HEK293 (cell line): ENCODE measurements at regions not wholly inside any gene's neighbourhood (a gene's known extent, or its start where the extent isn't known, plus 50 kb on each side); places are given as distances from the start of the nearest gene placed in this dataset.

Experiments used
- CTCF ChIA-PET: fragments of 350-600 bp; formaldehyde crosslinking; extraction: SDS; loops from one replicate; lab custom pipeline; 2021; ENCODE audit warnings: antibody characterized with exemption; lab: Yijun Ruan, JAX
- POLR2A ChIA-PET: fragments of 300-600 bp; formaldehyde crosslinking; extraction: SDS; loops from one replicate; lab custom pipeline; 2020; ENCODE audit warnings: antibody characterized with exemption, inconsistent platforms; lab: Yijun Ruan, JAX
- H3K27ac ChIP-seq: fragments of 200-500 bp; sonication (Bioruptor generic); 2 replicates; pipeline ENCODE4 v1.5.1; 2014; ENCODE audit warnings: low read depth, low read length, control low read depth, inconsistent platforms; ENCODE audit errors: extremely low read depth
- H3K36me3 ChIP-seq, 2 experiments: fragments of 200-500 bp in 1 of 2; sonication (Bioruptor generic) in 1 of 2; 1 replicate in 1 of 2; 2 replicates in 1 of 2; pipeline ENCODE4 v1.5.1; 2014 to 2017; ENCODE audit warnings: inconsistent platforms in 2 of 2, low read length in 2 of 2; ENCODE audit not compliant: control insufficient read depth in 2 of 2, insufficient read depth in 1 of 2
- H3K4me1 ChIP-seq: fragments of 200-500 bp; sonication (Bioruptor generic); 2 replicates; pipeline ENCODE4 v1.5.1; 2014; ENCODE audit warnings: mild to moderate bottlenecking, low read length, inconsistent platforms; ENCODE audit not compliant: control insufficient read depth, insufficient read depth
- H3K4me3 ChIP-seq: 2 replicates; pipeline ENCODE4 v1.5.1; 2011; ENCODE audit warnings: low read depth, mild to moderate bottlenecking, control low read depth, low read length, moderate library complexity
- H3K9me3 ChIP-seq: fragments of 200-500 bp; sonication (Bioruptor generic); 2 replicates; pipeline ENCODE4 v1.5.1; 2014; ENCODE audit warnings: low read depth, low read length, inconsistent platforms; ENCODE audit not compliant: control insufficient read depth, insufficient read depth
- IKZF3 ChIP-seq: fragments of 450-650 bp; IDR thresholded peaks from 2 replicates; pipeline ENCODE4 v1.5.0; 2018; ENCODE audit warnings: missing biosample characterization, mild to moderate bottlenecking, missing genetic modification characterization, moderate library complexity
- RBAK ChIP-seq: fragments of 450-650 bp; formaldehyde crosslinking; IDR thresholded peaks from 2 replicates; pipeline ENCODE4 v1.5.1; 2016; ENCODE audit warnings: missing biosample characterization, missing genetic modification characterization
- SP7 ChIP-seq: fragments of 450-650 bp; formaldehyde crosslinking; IDR thresholded peaks from 2 replicates; pipeline ENCODE4 v1.5.1; 2016; ENCODE audit warnings: missing biosample characterization, missing genetic modification characterization
- TCF7L2 ChIP-seq: IDR thresholded peaks from 2 replicates; pipeline ENCODE4 v1.6.1; 2011; ENCODE audit warnings: low read depth, mild to moderate bottlenecking, inconsistent platforms, low read length, moderate library complexity, borderline replicate concordance
- ZFP69B ChIP-seq: fragments of 450-650 bp; formaldehyde crosslinking; IDR thresholded peaks from 2 replicates; pipeline ENCODE4 v1.5.1; 2016; ENCODE audit warnings: missing biosample characterization, missing genetic modification characterization
- ZIC2 ChIP-seq: fragments of 450-650 bp; formaldehyde crosslinking; IDR thresholded peaks from 2 replicates; pipeline ENCODE4 v1.5.1; 2016; ENCODE audit warnings: missing biosample characterization, missing genetic modification characterization
- ZNF121 ChIP-seq: fragments of 450-650 bp; formaldehyde crosslinking; IDR thresholded peaks from 2 replicates; pipeline ENCODE4 v1.5.1; 2016; ENCODE audit warnings: missing biosample characterization, missing genetic modification characterization
- ZNF221 ChIP-seq: fragments of 450-650 bp; formaldehyde crosslinking; IDR thresholded peaks from 2 replicates; pipeline ENCODE4 v1.5.1; 2017; ENCODE audit warnings: missing biosample characterization, missing genetic modification characterization, borderline replicate concordance
- ZNF311 ChIP-seq: fragments of 450-650 bp; formaldehyde crosslinking; IDR thresholded peaks from 2 replicates; pipeline ENCODE4 v1.5.1; 2017; ENCODE audit warnings: missing biosample characterization, missing genetic modification characterization, borderline replicate concordance
- ZNF37A ChIP-seq: fragments of 450-650 bp; IDR thresholded peaks from 2 replicates; pipeline ENCODE4 v1.5.1; 2018; ENCODE audit warnings: missing biosample characterization, missing genetic modification characterization
- ZNF473 ChIP-seq: fragments of 450-650 bp; formaldehyde crosslinking; IDR thresholded peaks from 2 replicates; pipeline ENCODE4 v1.5.1; 2017; ENCODE audit warnings: missing biosample characterization, missing genetic modification characterization
- ZNF510 ChIP-seq: fragments of 450-650 bp; formaldehyde crosslinking; IDR thresholded peaks from 2 replicates; pipeline ENCODE4 v1.5.1; 2018; ENCODE audit warnings: mild to moderate bottlenecking, missing genetic modification characterization, missing biosample characterization; ENCODE audit not compliant: insufficient replicate concordance
- ZNF529 ChIP-seq: fragments of 450-650 bp; formaldehyde crosslinking; IDR thresholded peaks from 2 replicates; pipeline ENCODE4 v1.5.1; 2017; ENCODE audit warnings: missing genetic modification characterization, missing biosample characterization; ENCODE audit not compliant: insufficient replicate concordance
- ZNF558 ChIP-seq: fragments of 450-650 bp; formaldehyde crosslinking; IDR thresholded peaks from 2 replicates; pipeline ENCODE4 v1.5.1; 2016; ENCODE audit warnings: missing biosample characterization, missing genetic modification characterization
- ZNF670 ChIP-seq: fragments of 450-650 bp; formaldehyde crosslinking; IDR thresholded peaks from 2 replicates; pipeline ENCODE4 v1.5.1; 2016; ENCODE audit warnings: missing biosample characterization, missing genetic modification characterization, low read depth
- ZNF677 ChIP-seq: fragments of 450-650 bp; IDR thresholded peaks from 2 replicates; pipeline ENCODE4 v1.5.0; 2018; ENCODE audit warnings: missing biosample characterization, mild to moderate bottlenecking, missing genetic modification characterization, moderate library complexity
- ZNF707 ChIP-seq: fragments of 450-650 bp; formaldehyde crosslinking; IDR thresholded peaks from 2 replicates; pipeline ENCODE4 v1.5.1; 2016; ENCODE audit warnings: missing biosample characterization, missing genetic modification characterization
- ZSCAN23 ChIP-seq: fragments of 450-650 bp; formaldehyde crosslinking; IDR thresholded peaks from 2 replicates; pipeline ENCODE4 v1.5.1; 2016; ENCODE audit warnings: missing biosample characterization, missing genetic modification characterization
- TF ChIP-seq, protein P1 (sequence below): fragments of 450-650 bp; formaldehyde crosslinking; IDR thresholded peaks from 2 replicates; pipeline ENCODE4 v1.5.1; 2016; ENCODE audit warnings: missing biosample characterization, missing genetic modification characterization, borderline replicate concordance
- TF ChIP-seq, protein P2 (sequence below): IDR thresholded peaks from 2 replicates; pipeline ENCODE4 v1.6.1; 2011; ENCODE audit warnings: mild to moderate bottlenecking, low read depth, low read length, borderline replicate concordance
- TF ChIP-seq, protein P3 (sequence below): fragments of 450-650 bp; formaldehyde crosslinking; IDR thresholded peaks from 2 replicates; pipeline ENCODE4 v1.5.1; 2017; ENCODE audit warnings: missing biosample characterization, mild to moderate bottlenecking, missing genetic modification characterization, moderate library complexity
- TF ChIP-seq, protein P4 (sequence below): fragments of 450-650 bp; formaldehyde crosslinking; IDR thresholded peaks from 2 replicates; pipeline ENCODE4 v1.5.1; 2016; ENCODE audit warnings: missing biosample characterization, missing genetic modification characterization, low read depth
- TF ChIP-seq, protein P5 (sequence below): fragments of 450-650 bp; formaldehyde crosslinking; IDR thresholded peaks from 2 replicates; pipeline ENCODE4 v1.5.1; 2016; ENCODE audit warnings: missing biosample characterization, missing genetic modification characterization

DNA sequence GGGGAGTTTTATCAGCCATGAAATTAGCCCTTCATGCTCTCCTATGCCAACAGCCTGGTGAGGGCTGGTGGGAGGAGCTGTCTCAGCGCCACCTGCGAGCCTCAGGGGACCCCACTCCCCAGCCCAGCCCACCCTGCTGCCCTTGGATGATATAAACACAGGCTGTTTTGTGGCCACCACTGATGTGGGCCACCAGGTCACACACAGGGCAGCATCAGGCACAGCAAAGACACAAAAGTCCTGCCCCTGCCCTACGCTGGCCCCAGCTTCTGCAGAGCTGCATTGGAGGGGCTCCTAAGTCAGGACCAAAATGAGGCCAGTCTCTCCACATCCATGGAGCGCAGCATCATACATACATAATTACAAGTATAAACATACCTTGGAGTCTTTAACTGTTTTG, 110.6 kb upstream of the TEX51 start (continued):
- TF ChIP-seq, protein P1, sequence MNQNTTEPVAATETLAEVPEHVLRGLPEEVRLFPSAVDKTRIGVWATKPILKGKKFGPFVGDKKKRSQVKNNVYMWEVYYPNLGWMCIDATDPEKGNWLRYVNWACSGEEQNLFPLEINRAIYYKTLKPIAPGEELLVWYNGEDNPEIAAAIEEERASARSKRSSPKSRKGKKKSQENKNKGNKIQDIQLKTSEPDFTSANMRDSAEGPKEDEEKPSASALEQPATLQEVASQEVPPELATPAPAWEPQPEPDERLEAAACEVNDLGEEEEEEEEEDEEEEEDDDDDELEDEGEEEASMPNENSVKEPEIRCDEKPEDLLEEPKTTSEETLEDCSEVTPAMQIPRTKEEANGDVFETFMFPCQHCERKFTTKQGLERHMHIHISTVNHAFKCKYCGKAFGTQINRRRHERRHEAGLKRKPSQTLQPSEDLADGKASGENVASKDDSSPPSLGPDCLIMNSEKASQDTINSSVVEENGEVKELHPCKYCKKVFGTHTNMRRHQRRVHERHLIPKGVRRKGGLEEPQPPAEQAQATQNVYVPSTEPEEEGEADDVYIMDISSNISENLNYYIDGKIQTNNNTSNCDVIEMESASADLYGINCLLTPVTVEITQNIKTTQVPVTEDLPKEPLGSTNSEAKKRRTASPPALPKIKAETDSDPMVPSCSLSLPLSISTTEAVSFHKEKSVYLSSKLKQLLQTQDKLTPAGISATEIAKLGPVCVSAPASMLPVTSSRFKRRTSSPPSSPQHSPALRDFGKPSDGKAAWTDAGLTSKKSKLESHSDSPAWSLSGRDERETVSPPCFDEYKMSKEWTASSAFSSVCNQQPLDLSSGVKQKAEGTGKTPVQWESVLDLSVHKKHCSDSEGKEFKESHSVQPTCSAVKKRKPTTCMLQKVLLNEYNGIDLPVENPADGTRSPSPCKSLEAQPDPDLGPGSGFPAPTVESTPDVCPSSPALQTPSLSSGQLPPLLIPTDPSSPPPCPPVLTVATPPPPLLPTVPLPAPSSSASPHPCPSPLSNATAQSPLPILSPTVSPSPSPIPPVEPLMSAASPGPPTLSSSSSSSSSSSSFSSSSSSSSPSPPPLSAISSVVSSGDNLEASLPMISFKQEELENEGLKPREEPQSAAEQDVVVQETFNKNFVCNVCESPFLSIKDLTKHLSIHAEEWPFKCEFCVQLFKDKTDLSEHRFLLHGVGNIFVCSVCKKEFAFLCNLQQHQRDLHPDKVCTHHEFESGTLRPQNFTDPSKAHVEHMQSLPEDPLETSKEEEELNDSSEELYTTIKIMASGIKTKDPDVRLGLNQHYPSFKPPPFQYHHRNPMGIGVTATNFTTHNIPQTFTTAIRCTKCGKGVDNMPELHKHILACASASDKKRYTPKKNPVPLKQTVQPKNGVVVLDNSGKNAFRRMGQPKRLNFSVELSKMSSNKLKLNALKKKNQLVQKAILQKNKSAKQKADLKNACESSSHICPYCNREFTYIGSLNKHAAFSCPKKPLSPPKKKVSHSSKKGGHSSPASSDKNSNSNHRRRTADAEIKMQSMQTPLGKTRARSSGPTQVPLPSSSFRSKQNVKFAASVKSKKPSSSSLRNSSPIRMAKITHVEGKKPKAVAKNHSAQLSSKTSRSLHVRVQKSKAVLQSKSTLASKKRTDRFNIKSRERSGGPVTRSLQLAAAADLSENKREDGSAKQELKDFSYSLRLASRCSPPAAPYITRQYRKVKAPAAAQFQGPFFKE (tag by site-specific recombination), result no peak
- TF ChIP-seq ZNF121 (no peak), ZNF558 (tag by site-specific recombination) (no peak), ZNF510 (tag by site-specific recombination) (no peak), ZNF670 (tag by site-specific recombination) (no peak), RBAK (tag by site-specific recombination) (no peak), ZNF311 (tag by site-specific recombination) (no peak)

DNA sequence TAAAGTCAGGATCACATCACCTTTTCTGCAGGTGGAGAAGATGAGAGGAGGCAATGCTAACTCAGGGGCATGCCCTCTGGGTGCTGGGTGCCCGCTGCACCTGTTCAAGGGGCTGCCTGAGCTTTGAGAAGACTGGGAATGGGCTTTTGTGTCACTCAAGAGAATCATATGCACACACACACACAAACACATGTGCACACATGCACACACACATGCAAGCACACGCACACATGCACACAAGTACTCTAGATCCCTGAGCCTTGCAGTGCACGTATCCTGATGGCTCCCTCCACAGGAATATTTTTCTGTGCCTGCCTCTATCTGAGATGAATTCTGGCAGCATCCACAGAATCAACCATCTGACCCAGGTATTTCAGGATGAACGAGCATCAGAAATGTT, 110.0 kb upstream of the TEX51 start:
- H3K36me3 ChIP-seq, result no peaks in the 10 kb centered on the region
- H3K4me1 ChIP-seq, result no peaks in the 10 kb centered on the region
- POLR2A ChIA-PET, result no interaction called here
- CTCF ChIA-PET, result interaction anchor here (0.6 to 1.8 kb wide), 2 partner anchors 13 to 184 kb away, joined by 4 read pairs; no protein-coding TSS in a partner anchor
- H3K4me3 ChIP-seq, result no peak overlapping the region
- H3K27ac ChIP-seq, result no peak overlapping the region
- no peak for TF ChIP-seq ZNF707
- TF ChIP-seq ZNF529, result no peak
- TF ChIP-seq, protein P2, sequence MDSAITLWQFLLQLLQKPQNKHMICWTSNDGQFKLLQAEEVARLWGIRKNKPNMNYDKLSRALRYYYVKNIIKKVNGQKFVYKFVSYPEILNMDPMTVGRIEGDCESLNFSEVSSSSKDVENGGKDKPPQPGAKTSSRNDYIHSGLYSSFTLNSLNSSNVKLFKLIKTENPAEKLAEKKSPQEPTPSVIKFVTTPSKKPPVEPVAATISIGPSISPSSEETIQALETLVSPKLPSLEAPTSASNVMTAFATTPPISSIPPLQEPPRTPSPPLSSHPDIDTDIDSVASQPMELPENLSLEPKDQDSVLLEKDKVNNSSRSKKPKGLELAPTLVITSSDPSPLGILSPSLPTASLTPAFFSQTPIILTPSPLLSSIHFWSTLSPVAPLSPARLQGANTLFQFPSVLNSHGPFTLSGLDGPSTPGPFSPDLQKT, result no peak
- TF ChIP-seq ZNF37A (tag by site-specific recombination), result no peak
- no peak for TF ChIP-seq SP7
- TF ChIP-seq, protein P3, sequence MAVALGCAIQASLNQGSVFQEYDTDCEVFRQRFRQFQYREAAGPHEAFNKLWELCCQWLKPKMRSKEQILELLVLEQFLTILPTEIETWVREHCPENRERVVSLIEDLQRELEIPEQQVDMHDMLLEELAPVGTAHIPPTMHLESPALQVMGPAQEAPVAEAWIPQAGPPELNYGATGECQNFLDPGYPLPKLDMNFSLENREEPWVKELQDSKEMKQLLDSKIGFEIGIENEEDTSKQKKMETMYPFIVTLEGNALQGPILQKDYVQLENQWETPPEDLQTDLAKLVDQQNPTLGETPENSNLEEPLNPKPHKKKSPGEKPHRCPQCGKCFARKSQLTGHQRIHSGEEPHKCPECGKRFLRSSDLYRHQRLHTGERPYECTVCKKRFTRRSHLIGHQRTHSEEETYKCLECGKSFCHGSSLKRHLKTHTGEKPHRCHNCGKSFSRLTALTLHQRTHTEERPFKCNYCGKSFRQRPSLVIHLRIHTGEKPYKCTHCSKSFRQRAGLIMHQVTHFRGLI (tag by site-specific recombination), result no peak
- TF ChIP-seq, protein P4, sequence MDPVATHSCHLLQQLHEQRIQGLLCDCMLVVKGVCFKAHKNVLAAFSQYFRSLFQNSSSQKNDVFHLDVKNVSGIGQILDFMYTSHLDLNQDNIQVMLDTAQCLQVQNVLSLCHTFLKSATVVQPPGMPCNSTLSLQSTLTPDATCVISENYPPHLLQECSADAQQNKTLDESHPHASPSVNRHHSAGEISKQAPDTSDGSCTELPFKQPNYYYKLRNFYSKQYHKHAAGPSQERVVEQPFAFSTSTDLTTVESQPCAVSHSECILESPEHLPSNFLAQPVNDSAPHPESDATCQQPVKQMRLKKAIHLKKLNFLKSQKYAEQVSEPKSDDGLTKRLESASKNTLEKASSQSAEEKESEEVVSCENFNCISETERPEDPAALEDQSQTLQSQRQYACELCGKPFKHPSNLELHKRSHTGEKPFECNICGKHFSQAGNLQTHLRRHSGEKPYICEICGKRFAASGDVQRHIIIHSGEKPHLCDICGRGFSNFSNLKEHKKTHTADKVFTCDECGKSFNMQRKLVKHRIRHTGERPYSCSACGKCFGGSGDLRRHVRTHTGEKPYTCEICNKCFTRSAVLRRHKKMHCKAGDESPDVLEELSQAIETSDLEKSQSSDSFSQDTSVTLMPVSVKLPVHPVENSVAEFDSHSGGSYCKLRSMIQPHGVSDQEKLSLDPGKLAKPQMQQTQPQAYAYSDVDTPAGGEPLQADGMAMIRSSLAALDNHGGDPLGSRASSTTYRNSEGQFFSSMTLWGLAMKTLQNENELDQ (tag by site-specific recombination), result no peak
- TF ChIP-seq ZSCAN23, result no peak
- TF ChIP-seq, protein P5, sequence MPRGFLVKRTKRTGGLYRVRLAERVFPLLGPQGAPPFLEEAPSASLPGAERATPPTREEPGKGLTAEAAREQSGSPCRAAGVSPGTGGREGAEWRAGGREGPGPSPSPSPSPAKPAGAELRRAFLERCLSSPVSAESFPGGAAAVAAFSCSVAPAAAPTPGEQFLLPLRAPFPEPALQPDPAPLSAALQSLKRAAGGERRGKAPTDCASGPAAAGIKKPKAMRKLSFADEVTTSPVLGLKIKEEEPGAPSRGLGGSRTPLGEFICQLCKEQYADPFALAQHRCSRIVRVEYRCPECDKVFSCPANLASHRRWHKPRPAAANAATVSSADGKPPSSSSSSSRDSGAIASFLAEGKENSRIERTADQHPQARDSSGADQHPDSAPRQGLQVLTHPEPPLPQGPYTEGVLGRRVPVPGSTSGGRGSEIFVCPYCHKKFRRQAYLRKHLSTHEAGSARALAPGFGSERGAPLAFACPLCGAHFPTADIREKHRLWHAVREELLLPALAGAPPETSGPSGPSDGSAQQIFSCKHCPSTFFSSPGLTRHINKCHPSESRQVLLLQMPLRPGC (tag by site-specific recombination), result no peak
- no peak for TF ChIP-seq ZNF677 (tag by site-specific recombination)
- TF ChIP-seq ZFP69B, result no peak
- TF ChIP-seq ZNF558 (tag by site-specific recombination), result no peak
- TF ChIP-seq ZNF473 (tag by site-specific recombination), result no peak
- no peak for TF ChIP-seq ZNF221 (tag by site-specific recombination)
- TF ChIP-seq IKZF3, result no peak
- no peak for TF ChIP-seq TCF7L2
- TF ChIP-seq ZIC2 (tag by site-specific recombination), result no peak
- no peaks in the 10 kb centered on the region for H3K9me3 ChIP-seq
